A549 (cell line): ENCODE measurements at regions not wholly inside any gene's neighbourhood (a gene's known extent, or its start where the extent isn't known, plus 50 kb on each side); places are given as distances from the start of the nearest gene placed in this dataset.
A peak's percentile ranks its signal among the peaks of the same experiment; 100 is the strongest.

Experiments
- ATAC-seq, 2 experiments: fragments of 200-7000 bp in 1 of 2; fragments of >200 bp in 1 of 2; cut with Nextera tagmentation in 1 of 2; cut with Tn5 transposase in 1 of 2; 3 replicates each; pipeline versions ENCODE4 v1.8.0 to v1.9.1; 2018 to 2020; ENCODE audit warnings: mild to moderate bottlenecking in 1 of 2, moderate library complexity in 1 of 2
- CTCF ChIA-PET: fragments of 300-600 bp; sonication (Branson Sonifier 250); formaldehyde crosslinking; extraction: SDS; loops from one replicate; lab custom pipeline; 2021; ENCODE audit warnings: antibody characterized with exemption, inconsistent platforms; lab: Yijun Ruan, JAX
- POLR2A ChIA-PET: fragments of 350-600 bp; formaldehyde crosslinking; extraction: SDS; loops from one replicate; lab custom pipeline; 2021; ENCODE audit warnings: antibody characterized with exemption, inconsistent platforms; lab: Yijun Ruan, JAX
- DNase-seq, 2 experiments: peaks; one replicate each; pipeline versions ENCODE4 v3.0.0 to v3.0.0-alpha.2; 2011 to 2016; ENCODE audit warnings: low read depth in 1 of 2, low spot score in 1 of 2
- FAIRE-seq: peaks from 2 replicates; lab custom pipeline; 2011; peaks lifted over from hg19 to GRCh38; lab: Jason Lieb, UNC
- H3K27ac ChIP-seq, 2 experiments: fragments of >200 bp; sonication (Bioruptor Twin); formaldehyde crosslinking; 3 replicates each; pipeline ENCODE4 v1.5.1; 2016 to 2017
- H3K4me1 ChIP-seq: fragments of >200 bp; sonication (Bioruptor Twin); formaldehyde crosslinking; 3 replicates; pipeline ENCODE4 v1.6.1; 2016
- H3K4me2 ChIP-seq: fragments of >200 bp; sonication (Bioruptor Twin); formaldehyde crosslinking; 3 replicates; pipeline ENCODE4 v1.6.1; 2016
- H3K4me3 ChIP-seq: fragments of >200 bp; sonication (Bioruptor Twin); formaldehyde crosslinking; 3 replicates; pipeline ENCODE4 v1.5.1; 2016
- H3K9me3 ChIP-seq: fragments of >200 bp; sonication (Bioruptor Twin); formaldehyde crosslinking; 3 replicates; pipeline ENCODE4 v1.6.1; 2016
- BCL3 ChIP-seq: fragments of >200 bp; sonication (Bioruptor Twin); formaldehyde crosslinking; IDR thresholded peaks from 3 replicates; pipeline ENCODE4 v1.6.1; 2016
- BHLHE40 ChIP-seq: IDR thresholded peaks from 2 replicates; pipeline ENCODE4 v1.6.1; 2012; ENCODE audit warnings: low read depth, low read length, inconsistent platforms
- CBX2 ChIP-seq: fragments of 200-600 bp; sonication (generic); IDR thresholded peaks from 2 replicates; pipeline ENCODE4 v1.6.1; 2016; ENCODE audit warnings: low read depth, mild to moderate bottlenecking, borderline replicate concordance
- CBX8 ChIP-seq: fragments of 200-600 bp; sonication (generic); IDR thresholded peaks from 2 replicates; pipeline ENCODE4 v1.6.1; 2016
- CEBPB ChIP-seq, 2 experiments: fragments of >200 bp in 1 of 2; sonication (Bioruptor Twin) in 1 of 2; formaldehyde crosslinking in 1 of 2; IDR thresholded peaks; 2 replicates each; pipeline ENCODE4 v1.6.1; 2012 to 2016
- CHD2 ChIP-seq: fragments of 150-350 bp; IDR thresholded peaks from 2 replicates; pipeline ENCODE4 v1.6.1; 2014; ENCODE audit warnings: low read length; ENCODE audit not compliant: partially characterized antibody
- CHD4 ChIP-seq: fragments of 200-600 bp; sonication (generic); IDR thresholded peaks from 2 replicates; pipeline ENCODE4 v1.6.1; 2016; ENCODE audit warnings: antibody characterized with exemption, mild to moderate bottlenecking, borderline replicate concordance
- E2F6 ChIP-seq: IDR thresholded peaks from 2 replicates; pipeline ENCODE4 v1.6.1; 2012; ENCODE audit warnings: low read depth, borderline replicate concordance
- ESRRA ChIP-seq: fragments of 150-350 bp; IDR thresholded peaks from 2 replicates; pipeline ENCODE4 v1.6.1; 2014; ENCODE audit warnings: mild to moderate bottlenecking, low read length, borderline replicate concordance
- FOSL2 ChIP-seq, 2 experiments: fragments of 450-650 bp in 1 of 2; fragments of >200 bp in 1 of 2; sonication (Bioruptor Twin) in 1 of 2; formaldehyde crosslinking; IDR thresholded peaks; 2 replicates each; pipeline versions ENCODE4 v1.5.0 to v1.6.1; 2016 to 2020; ENCODE audit warnings: mild to moderate bottlenecking in 1 of 2, moderate library complexity in 1 of 2
- FOXS1 ChIP-seq: fragments of 250-450 bp; sonication (Bioruptor Pico); IDR thresholded peaks from 2 replicates; pipeline ENCODE4 v1.5.0; 2020; ENCODE audit warnings: mild to moderate bottlenecking, moderate library complexity
- HES2 ChIP-seq: fragments of >200 bp; sonication (Bioruptor Twin); formaldehyde crosslinking; IDR thresholded peaks from 2 replicates; pipeline ENCODE4 v1.6.1; 2016
- JUN ChIP-seq, 2 experiments: fragments of >200 bp; sonication (Bioruptor Twin); formaldehyde crosslinking; IDR thresholded peaks; 2 replicates in 1 of 2; 3 replicates in 1 of 2; pipeline ENCODE4 v1.6.1; 2016 to 2017
- JUNB ChIP-seq: fragments of >200 bp; sonication (Bioruptor Twin); formaldehyde crosslinking; IDR thresholded peaks from 2 replicates; pipeline ENCODE4 v1.6.1; 2016
- KDM5A ChIP-seq: fragments of 200-600 bp; sonication (generic); IDR thresholded peaks from 2 replicates; pipeline ENCODE4 v1.6.1; 2016; ENCODE audit warnings: antibody characterized with exemption, mild to moderate bottlenecking
- MYC ChIP-seq: IDR thresholded peaks from 2 replicates; pipeline ENCODE4 v1.6.1; 2012; ENCODE audit warnings: mild to moderate bottlenecking, inconsistent platforms, low read length, improper control_type of control experiment, borderline replicate concordance
- PBX3 ChIP-seq: IDR thresholded peaks from 2 replicates; pipeline ENCODE4 v1.6.1; 2012
- POLR2A ChIP-seq: IDR thresholded peaks from 2 replicates; pipeline ENCODE4 v1.6.1; 2012; ENCODE audit warnings: mild to moderate bottlenecking, low read length
- POLR2AphosphoS2 ChIP-seq: conservative IDR thresholded peaks from 2 replicates; pipeline ENCODE4 v1.6.1; 2012; ENCODE audit warnings: low read length, improper control_type of control experiment, inconsistent platforms
- RARB ChIP-seq: fragments of 250-450 bp; sonication (Bioruptor Pico); IDR thresholded peaks from 2 replicates; pipeline ENCODE4 v1.8.0; 2021; ENCODE audit warnings: mild to moderate bottlenecking, moderate library complexity
- RCOR1 ChIP-seq: fragments of 150-350 bp; IDR thresholded peaks from 2 replicates; pipeline ENCODE4 v1.6.1; 2014; ENCODE audit warnings: antibody characterized with exemption, low read length, low read depth
- REST ChIP-seq: fragments of 200-600 bp; sonication (generic); IDR thresholded peaks from 2 replicates; pipeline ENCODE4 v1.6.1; 2016; ENCODE audit warnings: antibody characterized with exemption, mild to moderate bottlenecking, moderate library complexity
- RFX5 ChIP-seq: fragments of 450-650 bp; IDR thresholded peaks from 2 replicates; pipeline ENCODE4 v1.7.1; 2014; ENCODE audit warnings: antibody characterized with exemption, mild to moderate bottlenecking, moderate library complexity
- RNF2 ChIP-seq: fragments of 200-600 bp; sonication (generic); IDR thresholded peaks from 2 replicates; pipeline ENCODE4 v1.6.1; 2016; ENCODE audit warnings: low read depth, mild to moderate bottlenecking, antibody characterized with exemption, moderate library complexity, borderline replicate concordance
- SMC3 ChIP-seq: fragments of >200 bp; sonication (Bioruptor Twin); formaldehyde crosslinking; IDR thresholded peaks from 3 replicates; pipeline ENCODE4 v1.6.1; 2018; ENCODE audit warnings: inconsistent platforms
- ZC3H11A ChIP-seq: fragments of 450-650 bp; IDR thresholded peaks from 2 replicates; pipeline ENCODE4 v1.6.1; 2014; ENCODE audit warnings: antibody characterized with exemption, mild to moderate bottlenecking
- WGBS: methylation state at CpG from one replicate; pipeline ENCODE4 v1.1.6; 2017; ENCODE audit errors: missing lambda C conversion rate; 5-methylcytosine and 5-hydroxymethylcytosine counted together

GRCh38 chr3:169026543-169027182 is 636.8 kb downstream of the MECOM start:
- ChIA-PET POLR2A (no interaction called here), CTCF (no interaction called here)
- H3K4me2 ChIP-seq, result peak overlapping the region; percentile 42; the same call in 2 of the 3 replicates
- ATAC-seq (no peak), DNase-seq (no peak), FAIRE-seq (no peak)
- H3K4me1 ChIP-seq, result peaks cover 6% of the 10 kb centered on the region; the same call in 1 of the 3 replicates
- H3K27ac ChIP-seq, result no peak overlapping the region
- peak; percentile 38; the same call in 1 of the 2 replicates for TF ChIP-seq JUNB
- TF ChIP-seq CHD4, result no peak
- no peak overlapping the region for H3K4me3 ChIP-seq
- H3K9me3 ChIP-seq, result no peaks in the 10 kb centered on the region
- WGBS, result 5% methylated on average over 5 of the region's 5 CpGs

GRCh38 chr3:169022457-169022856 is 641.1 kb downstream of the MECOM start:
- no peak overlapping the region for H3K27ac ChIP-seq
- CTCF ChIA-PET, result no interaction called here
- DNase-seq, result no peak
- WGBS, result 53% methylated on average over 1 of the region's 1 CpG
- no peak for FAIRE-seq
- H3K9me3 ChIP-seq, result no peaks in the 10 kb centered on the region
- POLR2A ChIA-PET, result no interaction called here
- no peak for TF ChIP-seq BCL3
- TF ChIP-seq MYC, result no peak
- TF ChIP-seq POLR2AphosphoS2, result no peak
- no peak for TF ChIP-seq CEBPB (IDR thresholded peaks at IDR 0.05)
- TF ChIP-seq RARB (CRISPR knock-in tag), result no peak
- no peak for TF ChIP-seq RCOR1
- TF ChIP-seq E2F6, result no peak
- ATAC-seq, result no peak
- no peak overlapping the region for H3K4me2 ChIP-seq
- H3K4me1 ChIP-seq, result peaks cover 6% of the 10 kb centered on the region; the same call in 1 of the 3 replicates
- H3K4me3 ChIP-seq, result no peak overlapping the region

GRCh38 chr3:169020371-169020770 is 643.1 kb downstream of the MECOM start:
- DNase-seq, result no peak
- H3K27ac ChIP-seq, result no peak overlapping the region
- TF ChIP-seq CBX8 (no peak), JUN (IDR thresholded peaks at IDR 0.05) (no peak), BHLHE40 (no peak), E2F6 (no peak), ESRRA (no peak), PBX3 (no peak), REST (no peak), ZC3H11A (no peak), JUNB (no peak), CHD2 (no peak), RFX5 (no peak), RNF2 (no peak), FOSL2 (IDR thresholded peaks at IDR 0.05) (no peak), FOSL2 (CRISPR knock-in tag; IDR thresholded peaks at IDR 0.05) (no peak), HES2 (no peak), SMC3 (no peak), FOXS1 (CRISPR knock-in tag) (no peak), CBX2 (no peak), POLR2A (no peak), KDM5A (no peak)
- TF ChIP-seq, all 56 proteins: peak for 0
- no peak overlapping the region for H3K4me3 ChIP-seq
- no peaks in the 10 kb centered on the region for H3K4me1 ChIP-seq
- CTCF ChIA-PET, result no interaction called here
- no peak overlapping the region for H3K4me2 ChIP-seq
- WGBS, result 53% methylated on average over 1 of the region's 1 CpG
- FAIRE-seq (no peak), ATAC-seq (no peak)
- POLR2A ChIA-PET, result no interaction called here
- no peaks in the 10 kb centered on the region for H3K9me3 ChIP-seq
